RKO (cell line): ENCODE measurements at regions not wholly inside any gene's neighbourhood (a gene's known extent, or its start where the extent isn't known, plus 50 kb on each side); places are given as distances from the start of the nearest gene placed in this dataset.
"Not testable (repeated sequence)": the region's sequence is repeated elsewhere in the genome, so short reads cannot be mapped to it uniquely, and the experiment has no call there.

Source experiments
- DNase-seq: peaks from one replicate; pipeline ENCODE4 v3.0.0-alpha.2; 2016; ENCODE audit warnings: low spot score

GRCh38 chr13:58908019-58908679, 1255.6 kb downstream of the DIAPH3 start:
- no peak for DNase-seq

- DNase-seq = no peak
Observed at GRCh38 chr13:58919551-58919950, 1244.2 kb downstream of the DIAPH3 start.

- DNase-seq = no peak
Observed at GRCh38 chr13:58921129-58921528, 1242.6 kb downstream of the DIAPH3 start.

GRCh38 chr13:58926858-58927257, 1236.9 kb downstream of the DIAPH3 start:
- DNase-seq = no peak

- no peak for DNase-seq
Observed at GRCh38 chr13:58933475-58933874, 1230.3 kb downstream of the DIAPH3 start.

- no peak for DNase-seq
Observed at GRCh38 chr13:58935689-58936088, 1228.0 kb downstream of the DIAPH3 start.

GRCh38 chr13:58946274-58946673, 1217.5 kb downstream of the DIAPH3 start:
- DNase-seq = no peak

GRCh38 chr13:58949646-58950045, 1214.1 kb downstream of the DIAPH3 start:
- DNase-seq = no peak

- no peak for DNase-seq
Observed at GRCh38 chr13:58950911-58951310, 1212.8 kb downstream of the DIAPH3 start.

- DNase-seq = no peak
Observed at GRCh38 chr13:58953638-58954037, 1210.1 kb downstream of the DIAPH3 start.

GRCh38 chr13:58955546-58956385, 1208.0 kb downstream of the DIAPH3 start:
- no peak for DNase-seq

- DNase-seq = not testable (repeated sequence)
Observed at GRCh38 chr13:58958097-58958496, 1205.6 kb downstream of the DIAPH3 start.

- peak; percentile 61 for DNase-seq
Observed at GRCh38 chr13:58960888-58961287, 1202.8 kb downstream of the DIAPH3 start.

GRCh38 chr13:58963321-58963720, 1200.4 kb downstream of the DIAPH3 start:
- DNase-seq = no peak

- no peak for DNase-seq
Observed at GRCh38 chr13:58964048-58964447, 1199.7 kb downstream of the DIAPH3 start.

GRCh38 chr13:58977085-58977484, 1186.6 kb downstream of the DIAPH3 start:
- no peak for DNase-seq

- no peak for DNase-seq
Observed at GRCh38 chr13:58978331-58978730, 1185.4 kb downstream of the DIAPH3 start.

- no peak for DNase-seq
Observed at GRCh38 chr13:58979851-58980250, 1183.9 kb downstream of the DIAPH3 start.

- DNase-seq = no peak
Observed at GRCh38 chr13:58985845-58986244, 1177.9 kb downstream of the DIAPH3 start.

- DNase-seq = no peak
Observed at GRCh38 chr13:58989556-58989955, 1174.2 kb downstream of the DIAPH3 start.

- DNase-seq = no peak
Observed at GRCh38 chr13:58991826-58992477, 1171.8 kb downstream of the DIAPH3 start.

GRCh38 chr13:58992478-58993042, 1171.2 kb downstream of the DIAPH3 start:
- DNase-seq = no peak

- DNase-seq = no peak
Observed at GRCh38 chr13:58994077-58994476, 1169.7 kb downstream of the DIAPH3 start.
